GM23248 (cell line): ENCODE measurements at regions not wholly inside any gene's neighbourhood (a gene's known extent, or its start where the extent isn't known, plus 50 kb on each side); places are given as distances from the start of the nearest gene placed in this dataset.

Experiments
- EZH2 ChIP-seq: fragments of 200-600 bp; sonication (generic); IDR thresholded peaks from 2 replicates; pipeline ENCODE4 v1.6.1; 2018; ENCODE audit warnings: antibody characterized with exemption, mild to moderate bottlenecking; ENCODE audit not compliant: insufficient read depth, poor library complexity, severe bottlenecking
- EZH2phosphoT487 ChIP-seq: fragments of 200-600 bp; sonication (generic); IDR thresholded peaks from 2 replicates; pipeline ENCODE4 v1.6.1; 2018; ENCODE audit warnings: antibody characterized with exemption, moderate library complexity, mild to moderate bottlenecking, low read depth; ENCODE audit not compliant: insufficient read depth

DNA sequence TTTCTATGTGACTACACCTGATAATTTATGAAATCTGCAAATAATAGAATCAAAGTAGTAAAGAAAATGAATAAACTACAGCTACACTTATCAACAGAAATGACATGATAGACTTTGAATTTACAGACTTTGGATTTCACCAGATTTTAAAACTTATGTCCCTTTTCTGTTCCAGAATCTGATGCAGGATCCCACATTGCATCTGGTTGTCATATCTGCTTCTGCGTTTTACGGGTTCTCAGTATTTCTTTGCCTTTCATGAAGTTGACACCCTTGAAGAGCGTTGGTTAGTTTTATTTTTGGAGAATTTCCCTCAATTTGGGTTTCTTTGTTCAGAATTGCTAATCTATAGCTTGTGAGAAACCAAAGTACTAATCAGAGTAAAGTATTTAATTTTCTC, 174.9 kb upstream of the ADCY2 start:
- TF ChIP-seq EZH2phosphoT487: no peak
- no peak for TF ChIP-seq EZH2
